Hepatocyte (in vitro differentiated cells): ENCODE measurements at regions not wholly inside any gene's neighbourhood (a gene's known extent, or its start where the extent isn't known, plus 50 kb on each side); places are given as distances from the start of the nearest gene placed in this dataset.

Source experiments
- EZH2phosphoT487 ChIP-seq: fragments of 200-600 bp; sonication (generic); IDR thresholded peaks from one replicate; pipeline ENCODE4 v1.6.1; 2018; ENCODE audit warnings: antibody characterized with exemption, mild to moderate bottlenecking, low read depth, moderate library complexity; ENCODE audit not compliant: unreplicated experiment, severe bottlenecking
- TF ChIP-seq, protein P1 (sequence below): fragments of 200-600 bp; sonication (generic); IDR thresholded peaks from 2 replicates; pipeline ENCODE4 v1.5.1; 2016; ENCODE audit warnings: antibody characterized with exemption, mild to moderate bottlenecking; ENCODE audit not compliant: poor library complexity

- TF ChIP-seq, protein P1, sequence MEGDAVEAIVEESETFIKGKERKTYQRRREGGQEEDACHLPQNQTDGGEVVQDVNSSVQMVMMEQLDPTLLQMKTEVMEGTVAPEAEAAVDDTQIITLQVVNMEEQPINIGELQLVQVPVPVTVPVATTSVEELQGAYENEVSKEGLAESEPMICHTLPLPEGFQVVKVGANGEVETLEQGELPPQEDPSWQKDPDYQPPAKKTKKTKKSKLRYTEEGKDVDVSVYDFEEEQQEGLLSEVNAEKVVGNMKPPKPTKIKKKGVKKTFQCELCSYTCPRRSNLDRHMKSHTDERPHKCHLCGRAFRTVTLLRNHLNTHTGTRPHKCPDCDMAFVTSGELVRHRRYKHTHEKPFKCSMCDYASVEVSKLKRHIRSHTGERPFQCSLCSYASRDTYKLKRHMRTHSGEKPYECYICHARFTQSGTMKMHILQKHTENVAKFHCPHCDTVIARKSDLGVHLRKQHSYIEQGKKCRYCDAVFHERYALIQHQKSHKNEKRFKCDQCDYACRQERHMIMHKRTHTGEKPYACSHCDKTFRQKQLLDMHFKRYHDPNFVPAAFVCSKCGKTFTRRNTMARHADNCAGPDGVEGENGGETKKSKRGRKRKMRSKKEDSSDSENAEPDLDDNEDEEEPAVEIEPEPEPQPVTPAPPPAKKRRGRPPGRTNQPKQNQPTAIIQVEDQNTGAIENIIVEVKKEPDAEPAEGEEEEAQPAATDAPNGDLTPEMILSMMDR = no peak
- no peak for TF ChIP-seq EZH2phosphoT487
Observed at GRCh38 chr7:106524690-106525059, 136.3 kb downstream of the CCDC71L start.
